Glutamatergic neuron (in vitro differentiated cells): ENCODE measurements at regions not wholly inside any gene's neighbourhood (a gene's known extent, or its start where the extent isn't known, plus 50 kb on each side); places are given as distances from the start of the nearest gene placed in this dataset.
"Not testable (repeated sequence)": the region's sequence is repeated elsewhere in the genome, so short reads cannot be mapped to it uniquely, and the experiment has no call there.

Source experiments
- DNase-seq: peaks from one replicate; pipeline ENCODE4 v3.0.0; 2022
- H3K27ac Mint-ChIP-seq: one replicate; pipeline ENCODE4 v1.8.0; 2020; ENCODE audit warnings: mild to moderate bottlenecking, mixed read lengths, inconsistent platforms; ENCODE audit not compliant: unreplicated experiment
- H3K27me3 Mint-ChIP-seq: one replicate; pipeline ENCODE4 v1.8.0; 2020; ENCODE audit warnings: mild to moderate bottlenecking, moderate library complexity, mixed read lengths, inconsistent platforms; ENCODE audit not compliant: unreplicated experiment
- H3K36me3 Mint-ChIP-seq: one replicate; pipeline ENCODE4 v1.8.0; 2020; ENCODE audit warnings: mild to moderate bottlenecking, mixed read lengths, inconsistent platforms; ENCODE audit not compliant: unreplicated experiment
- H3K4me1 Mint-ChIP-seq: one replicate; pipeline ENCODE4 v1.8.0; 2020; ENCODE audit warnings: mild to moderate bottlenecking, low read depth, mixed read lengths, inconsistent platforms; ENCODE audit not compliant: unreplicated experiment
- H3K4me3 Mint-ChIP-seq: one replicate; pipeline ENCODE4 v1.8.0; 2020; ENCODE audit warnings: mild to moderate bottlenecking, mixed read lengths, inconsistent platforms; ENCODE audit not compliant: unreplicated experiment
- H3K9me3 Mint-ChIP-seq: one replicate; pipeline ENCODE4 v1.8.0; 2020; ENCODE audit warnings: mild to moderate bottlenecking, moderate library complexity, mixed read lengths, inconsistent platforms; ENCODE audit not compliant: unreplicated experiment
- TF ChIP-seq, protein P1 (sequence below): fragments of 200-600 bp; sonication (generic); IDR thresholded peaks from one replicate; pipeline ENCODE4 v1.5.0; 2021; ENCODE audit not compliant: partially characterized antibody, unreplicated experiment

DNA sequence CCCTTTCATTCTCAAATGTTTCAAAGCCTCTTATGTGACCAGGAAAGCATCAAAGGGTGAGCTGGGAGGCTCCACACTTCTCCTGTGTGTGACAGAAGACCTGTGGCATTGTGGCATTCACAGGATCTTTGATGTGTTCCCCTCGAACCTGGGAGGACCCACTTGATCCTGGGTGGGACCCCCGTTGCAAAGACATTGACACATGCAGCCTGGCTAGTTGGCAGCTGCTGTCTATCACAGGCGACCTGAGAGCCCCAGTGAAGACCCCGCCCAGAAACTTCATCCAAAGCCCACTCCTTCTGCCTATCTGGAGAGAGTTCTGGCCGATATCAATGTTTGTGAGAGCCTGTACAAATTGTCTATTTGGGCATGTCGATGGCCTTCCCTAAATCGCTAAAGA lies 140.4 kb upstream of the ATP2B2 start:
- no peak for DNase-seq
- H3K4me1 Mint-ChIP-seq = no peaks in the 10 kb centered on the region
- no peaks in the 10 kb centered on the region for H3K36me3 Mint-ChIP-seq
- H3K27ac Mint-ChIP-seq = no peak overlapping the region
- TF ChIP-seq, protein P1, sequence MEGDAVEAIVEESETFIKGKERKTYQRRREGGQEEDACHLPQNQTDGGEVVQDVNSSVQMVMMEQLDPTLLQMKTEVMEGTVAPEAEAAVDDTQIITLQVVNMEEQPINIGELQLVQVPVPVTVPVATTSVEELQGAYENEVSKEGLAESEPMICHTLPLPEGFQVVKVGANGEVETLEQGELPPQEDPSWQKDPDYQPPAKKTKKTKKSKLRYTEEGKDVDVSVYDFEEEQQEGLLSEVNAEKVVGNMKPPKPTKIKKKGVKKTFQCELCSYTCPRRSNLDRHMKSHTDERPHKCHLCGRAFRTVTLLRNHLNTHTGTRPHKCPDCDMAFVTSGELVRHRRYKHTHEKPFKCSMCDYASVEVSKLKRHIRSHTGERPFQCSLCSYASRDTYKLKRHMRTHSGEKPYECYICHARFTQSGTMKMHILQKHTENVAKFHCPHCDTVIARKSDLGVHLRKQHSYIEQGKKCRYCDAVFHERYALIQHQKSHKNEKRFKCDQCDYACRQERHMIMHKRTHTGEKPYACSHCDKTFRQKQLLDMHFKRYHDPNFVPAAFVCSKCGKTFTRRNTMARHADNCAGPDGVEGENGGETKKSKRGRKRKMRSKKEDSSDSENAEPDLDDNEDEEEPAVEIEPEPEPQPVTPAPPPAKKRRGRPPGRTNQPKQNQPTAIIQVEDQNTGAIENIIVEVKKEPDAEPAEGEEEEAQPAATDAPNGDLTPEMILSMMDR = no peak
- H3K9me3 Mint-ChIP-seq = peaks cover 2% of the 10 kb centered on the region
- H3K4me3 Mint-ChIP-seq = no peak overlapping the region
- H3K27me3 Mint-ChIP-seq = no peaks in the 10 kb centered on the region

DNA sequence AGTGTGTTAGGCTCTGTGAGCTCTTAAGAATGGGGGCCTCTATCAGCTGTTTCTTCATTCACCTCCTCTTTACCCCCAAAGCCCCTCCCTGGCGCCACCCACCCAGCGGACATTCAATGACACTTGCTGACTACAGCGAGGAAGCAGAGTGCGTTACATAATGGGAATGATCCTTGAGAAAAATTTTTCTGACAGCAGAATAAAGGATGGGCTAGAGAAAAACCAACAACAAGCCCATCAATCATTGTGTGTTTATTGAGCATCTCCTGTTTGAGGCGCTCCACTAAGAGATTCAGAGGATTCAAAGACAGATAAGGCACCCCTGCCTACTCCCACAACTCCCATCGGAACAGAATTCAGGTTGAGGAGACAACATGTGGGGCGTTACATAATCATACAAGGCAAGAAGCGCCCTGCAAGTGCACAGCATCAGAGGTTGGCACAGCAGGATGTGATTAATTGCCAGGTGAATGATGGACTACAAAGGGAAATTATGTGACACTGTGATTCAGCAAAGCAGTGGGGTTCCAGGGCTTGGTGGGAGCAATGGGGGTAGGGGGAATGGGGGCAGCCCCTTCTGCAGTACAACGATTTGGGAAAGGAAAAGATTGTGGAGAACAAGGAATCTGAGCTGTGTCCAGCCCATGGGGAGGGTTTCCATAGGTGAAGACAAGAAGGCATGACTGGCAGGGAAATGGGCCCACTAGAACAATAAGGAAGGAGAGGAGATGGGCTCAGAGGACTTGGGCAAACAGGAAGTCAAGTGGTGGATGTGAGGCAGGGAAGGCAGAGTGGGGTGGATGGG lies 141.3 kb upstream of the ATP2B2 start:
- TF ChIP-seq, protein P1 = no peak
- H3K4me1 Mint-ChIP-seq = no peaks in the 10 kb centered on the region
- H3K27ac Mint-ChIP-seq = no peak overlapping the region
- H3K9me3 Mint-ChIP-seq = peaks cover 2% of the 10 kb centered on the region
- no peaks in the 10 kb centered on the region for H3K36me3 Mint-ChIP-seq
- peaks cover 2% of the 10 kb centered on the region for H3K27me3 Mint-ChIP-seq
- H3K4me3 Mint-ChIP-seq = no peak overlapping the region
- DNase-seq = no peak

DNA sequence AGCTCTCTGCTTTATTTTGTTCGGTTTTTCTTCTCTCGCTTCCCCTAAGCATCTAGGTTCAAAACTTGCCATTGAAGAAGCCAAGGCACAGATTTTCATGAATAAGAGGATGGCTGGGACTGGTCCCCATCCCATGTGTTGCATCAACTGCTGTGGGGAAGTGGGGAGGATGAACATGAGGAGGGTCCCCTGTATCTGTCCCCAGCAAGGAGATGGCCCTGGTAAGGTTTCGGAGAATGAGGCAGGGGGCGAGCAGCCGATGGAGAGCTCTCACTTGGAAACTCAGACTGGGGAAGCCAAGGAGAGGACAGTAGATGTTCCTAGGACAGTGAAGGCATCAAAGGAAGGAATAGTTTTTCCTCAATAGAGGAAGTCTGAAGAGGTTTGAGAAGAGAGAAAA lies 142.0 kb upstream of the ATP2B2 start:
- H3K4me3 Mint-ChIP-seq = no peak overlapping the region
- DNase-seq = no peak
- H3K36me3 Mint-ChIP-seq = no peaks in the 10 kb centered on the region
- peaks cover 2% of the 10 kb centered on the region for H3K27me3 Mint-ChIP-seq
- no peaks in the 10 kb centered on the region for H3K4me1 Mint-ChIP-seq
- TF ChIP-seq, protein P1 = no peak
- no peak overlapping the region for H3K27ac Mint-ChIP-seq
- H3K9me3 Mint-ChIP-seq = peaks cover 2% of the 10 kb centered on the region

DNA sequence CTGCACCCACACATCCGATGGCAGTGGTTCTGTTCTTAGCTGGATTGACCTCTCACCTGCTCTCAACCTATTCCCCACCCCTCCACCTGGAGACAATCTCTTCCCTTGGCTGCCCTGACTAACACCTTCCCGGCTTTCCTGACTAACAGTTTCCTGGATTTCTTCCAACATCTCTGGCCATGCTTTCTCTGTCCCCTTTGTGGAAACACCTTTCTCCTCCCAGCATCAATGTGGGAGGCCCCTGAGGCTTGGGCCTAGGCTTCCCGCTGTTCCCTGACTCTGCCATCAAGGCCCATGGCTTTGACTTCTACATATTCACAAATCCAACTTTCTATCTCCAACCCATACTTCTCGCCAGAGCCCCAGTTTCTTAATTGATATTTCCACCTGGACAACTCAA lies 142.8 kb upstream of the ATP2B2 start:
- H3K27me3 Mint-ChIP-seq = peaks cover 2% of the 10 kb centered on the region
- H3K4me3 Mint-ChIP-seq = no peak overlapping the region
- H3K27ac Mint-ChIP-seq = no peak overlapping the region
- TF ChIP-seq, protein P1 = no peak
- H3K9me3 Mint-ChIP-seq = peaks cover 2% of the 10 kb centered on the region
- no peaks in the 10 kb centered on the region for H3K4me1 Mint-ChIP-seq
- DNase-seq = no peak
- H3K36me3 Mint-ChIP-seq = no peaks in the 10 kb centered on the region

DNA sequence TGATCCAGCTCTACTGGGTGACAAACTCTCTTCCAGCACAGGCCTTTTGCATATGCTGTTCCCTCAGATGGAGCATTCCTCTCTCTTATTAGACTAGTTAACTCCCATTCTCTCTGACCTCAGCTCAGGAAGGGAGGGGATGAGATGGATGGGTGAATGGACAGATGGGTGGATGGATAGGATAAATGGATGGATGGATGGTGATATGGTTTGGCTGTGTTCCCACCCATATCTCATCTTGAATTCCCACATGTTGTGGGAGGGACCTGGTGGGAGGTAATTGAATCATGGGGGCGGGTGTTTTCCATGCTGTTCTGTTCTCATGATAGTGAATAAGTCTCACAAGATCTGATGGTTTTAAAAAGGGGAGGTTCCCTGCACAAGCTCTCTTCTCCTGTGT lies 144.1 kb upstream of the ATP2B2 start:
- H3K4me1 Mint-ChIP-seq, DNase-seq, H3K4me3 Mint-ChIP-seq, H3K27ac Mint-ChIP-seq, H3K36me3 Mint-ChIP-seq, H3K9me3 Mint-ChIP-seq, H3K27me3 Mint-ChIP-seq: not testable (repeated sequence)
